ENCODE measurements at regions not wholly inside any gene's neighbourhood (a gene's known extent, or its start where the extent isn't known, plus 50 kb on each side); places are given as distances from the start of the nearest gene placed in this dataset.

GRCh38 chr9:2300325-2300724 lies 285.2 kb downstream of the SMARCA2 start:
- DNase-seq: no peak
- intact Hi-C loops (cut with DNase I, micrococcal nuclease): no loop called here
- ChIA-PET POLR2A (no interaction called here), CTCF (no interaction called here)
- H3K27ac ChIP-seq (ENCODE audit: low read depth in 1 of 2, low read length in 2 of 2): no peak overlapping the region
- Mint-ChIP-seq H3K4me3 (no peak overlapping the region), H3K27me3 (peaks cover 14% of the 10 kb centered on the region), H3K9me3 (no peaks in the 10 kb centered on the region), H3K27ac (no peak overlapping the region), H3K36me3 (ENCODE audit: low read depth) (no peaks in the 10 kb centered on the region), H3K4me1 (ENCODE audit: low read depth) (no peaks in the 10 kb centered on the region)
- H3K27me3 ChIP-seq (ENCODE audit: control insufficient read depth in 1 of 2, insufficient read depth in 2 of 2, low read length in 2 of 2): no peaks in the 10 kb centered on the region
- TF ChIP-seq CTCF (IDR thresholded peaks at IDR 0.05): no peak
- ATAC-seq (ENCODE audit: poor library complexity): no peak
- H3K4me3 ChIP-seq (ENCODE audit: low read length): no peak overlapping the region
- no peaks in the 10 kb centered on the region for H3K4me1 ChIP-seq (ENCODE audit: insufficient read depth, low read length)
- no peaks in the 10 kb centered on the region for H3K36me3 ChIP-seq (ENCODE audit: insufficient read depth, low read length)
- no peaks in the 10 kb centered on the region for H3K9me3 ChIP-seq (ENCODE audit: control insufficient read depth in 1 of 2, insufficient read depth in 1 of 2, low read length in 2 of 2)

GRCh38 chr9:2302606-2303005 lies 287.5 kb downstream of the SMARCA2 start:
- intact Hi-C loops (cut with DNase I, micrococcal nuclease): no loop called here
- POLR2A ChIA-PET: no interaction called here
- peaks cover 14% of the 10 kb centered on the region for H3K27me3 Mint-ChIP-seq

GRCh38 chr9:2303056-2303455 lies 287.9 kb downstream of the SMARCA2 start:
- no peaks in the 10 kb centered on the region for H3K9me3 Mint-ChIP-seq
- no peaks in the 10 kb centered on the region for H3K36me3 Mint-ChIP-seq (ENCODE audit: low read depth)
- no peaks in the 10 kb centered on the region for H3K4me1 Mint-ChIP-seq (ENCODE audit: low read depth)
- no peak overlapping the region for H3K27ac ChIP-seq (ENCODE audit: low read depth in 1 of 2, low read length in 2 of 2)
- no peak for TF ChIP-seq CTCF (IDR thresholded peaks at IDR 0.05)
- no peaks in the 10 kb centered on the region for H3K27me3 ChIP-seq (ENCODE audit: control insufficient read depth in 1 of 2, insufficient read depth in 2 of 2, low read length in 2 of 2)
- DNase-seq (no peak), ATAC-seq (ENCODE audit: poor library complexity) (no peak)
- ChIA-PET POLR2A (no interaction called here), CTCF (no interaction called here)
- no peak overlapping the region for H3K4me3 ChIP-seq (ENCODE audit: low read length)
- no peaks in the 10 kb centered on the region for H3K36me3 ChIP-seq (ENCODE audit: insufficient read depth, low read length)
- no peak overlapping the region for H3K27ac Mint-ChIP-seq
- no peak overlapping the region for H3K4me3 Mint-ChIP-seq
- H3K4me1 ChIP-seq (ENCODE audit: insufficient read depth, low read length): no peaks in the 10 kb centered on the region
- H3K27me3 Mint-ChIP-seq: peaks cover 14% of the 10 kb centered on the region
- intact Hi-C loops (cut with DNase I, micrococcal nuclease): no loop called here
- no peaks in the 10 kb centered on the region for H3K9me3 ChIP-seq (ENCODE audit: control insufficient read depth in 1 of 2, insufficient read depth in 1 of 2, low read length in 2 of 2)

More at GRCh38 chr9:2302606-2303005, 287.5 kb downstream of the SMARCA2 start:
- Histone ChIP-seq H3K27me3 (ENCODE audit: control insufficient read depth in 1 of 2, insufficient read depth in 2 of 2, low read length in 2 of 2) (no peaks in the 10 kb centered on the region), H3K9me3 (ENCODE audit: control insufficient read depth in 1 of 2, insufficient read depth in 1 of 2, low read length in 2 of 2) (no peaks in the 10 kb centered on the region), H3K27ac (ENCODE audit: low read depth in 1 of 2, low read length in 2 of 2) (no peak overlapping the region), H3K36me3 (ENCODE audit: insufficient read depth, low read length) (no peaks in the 10 kb centered on the region), H3K4me3 (ENCODE audit: low read length) (no peak overlapping the region), H3K4me1 (ENCODE audit: insufficient read depth, low read length) (no peaks in the 10 kb centered on the region)
- no peak for ATAC-seq (ENCODE audit: poor library complexity)
- Mint-ChIP-seq H3K4me1 (ENCODE audit: low read depth) (no peaks in the 10 kb centered on the region), H3K9me3 (no peaks in the 10 kb centered on the region), H3K27ac (no peak overlapping the region), H3K36me3 (ENCODE audit: low read depth) (no peaks in the 10 kb centered on the region), H3K4me3 (no peak overlapping the region)
- CTCF ChIA-PET: no interaction called here
- DNase-seq: no peak
- no peak for TF ChIP-seq CTCF (IDR thresholded peaks at IDR 0.05)

Measured in CD4-positive, alpha-beta T cell (primary cell).